Glutamatergic neuron (in vitro differentiated cells): ENCODE measurements at regions not wholly inside any gene's neighbourhood (a gene's known extent, or its start where the extent isn't known, plus 50 kb on each side); places are given as distances from the start of the nearest gene placed in this dataset.
"Not testable (repeated sequence)": the region's sequence is repeated elsewhere in the genome, so short reads cannot be mapped to it uniquely, and the experiment has no call there.

Experiments used
- DNase-seq: peaks from one replicate; pipeline ENCODE4 v3.0.0; 2022
- H3K27ac Mint-ChIP-seq: one replicate; pipeline ENCODE4 v1.8.0; 2020; ENCODE audit warnings: mild to moderate bottlenecking, mixed read lengths, inconsistent platforms; ENCODE audit not compliant: unreplicated experiment
- H3K27me3 Mint-ChIP-seq: one replicate; pipeline ENCODE4 v1.8.0; 2020; ENCODE audit warnings: mild to moderate bottlenecking, moderate library complexity, mixed read lengths, inconsistent platforms; ENCODE audit not compliant: unreplicated experiment
- H3K36me3 Mint-ChIP-seq: one replicate; pipeline ENCODE4 v1.8.0; 2020; ENCODE audit warnings: mild to moderate bottlenecking, mixed read lengths, inconsistent platforms; ENCODE audit not compliant: unreplicated experiment
- H3K4me1 Mint-ChIP-seq: one replicate; pipeline ENCODE4 v1.8.0; 2020; ENCODE audit warnings: mild to moderate bottlenecking, low read depth, mixed read lengths, inconsistent platforms; ENCODE audit not compliant: unreplicated experiment
- H3K4me3 Mint-ChIP-seq: one replicate; pipeline ENCODE4 v1.8.0; 2020; ENCODE audit warnings: mild to moderate bottlenecking, mixed read lengths, inconsistent platforms; ENCODE audit not compliant: unreplicated experiment
- H3K9me3 Mint-ChIP-seq: one replicate; pipeline ENCODE4 v1.8.0; 2020; ENCODE audit warnings: mild to moderate bottlenecking, moderate library complexity, mixed read lengths, inconsistent platforms; ENCODE audit not compliant: unreplicated experiment
- CTCF ChIP-seq: fragments of 200-600 bp; sonication (generic); IDR thresholded peaks from one replicate; pipeline ENCODE4 v1.5.0; 2021; ENCODE audit not compliant: partially characterized antibody, unreplicated experiment

DNA sequence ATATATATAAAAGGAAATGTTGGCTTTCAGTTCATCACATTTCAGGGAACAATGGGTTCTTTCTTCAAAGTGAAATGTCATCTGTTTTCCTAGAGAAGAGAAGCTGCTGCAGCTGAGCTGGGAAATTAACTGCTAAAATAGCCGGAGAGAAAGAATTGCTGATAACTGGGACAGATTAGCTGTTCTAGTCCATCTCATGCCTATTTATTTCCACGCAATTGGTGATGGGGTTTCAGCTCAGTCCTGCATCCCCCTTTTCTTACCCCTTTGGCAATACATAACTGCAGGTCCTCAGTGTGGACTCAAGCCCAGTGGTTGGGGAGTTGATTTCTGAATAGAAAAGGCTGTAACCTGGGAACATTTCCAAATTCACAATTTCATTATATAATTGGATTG, 436.9 kb upstream of the TMEM132C start:
- DNase-seq: no peak
- no peaks in the 10 kb centered on the region for H3K4me1 Mint-ChIP-seq
- no peak for TF ChIP-seq CTCF
- peaks cover 11% of the 10 kb centered on the region for H3K9me3 Mint-ChIP-seq
- peaks cover 5% of the 10 kb centered on the region for H3K36me3 Mint-ChIP-seq
- no peak overlapping the region for H3K27ac Mint-ChIP-seq
- no peaks in the 10 kb centered on the region for H3K27me3 Mint-ChIP-seq
- H3K4me3 Mint-ChIP-seq: no peak overlapping the region

GRCh38 chr12:127830730-127831129, 436.2 kb upstream of the TMEM132C start:
- Mint-ChIP-seq H3K4me1 (no peaks in the 10 kb centered on the region), H3K36me3 (no peaks in the 10 kb centered on the region), H3K27ac (no peak overlapping the region), H3K27me3 (no peaks in the 10 kb centered on the region), H3K9me3 (peaks cover 6% of the 10 kb centered on the region), H3K4me3 (no peak overlapping the region)
- no peak for TF ChIP-seq CTCF
- DNase-seq: no peak

GRCh38 chr12:127832172-127832571, 434.8 kb upstream of the TMEM132C start:
- Mint-ChIP-seq H3K27me3 (no peaks in the 10 kb centered on the region), H3K27ac (no peak overlapping the region), H3K4me3 (no peak overlapping the region), H3K36me3 (no peaks in the 10 kb centered on the region), H3K4me1 (no peaks in the 10 kb centered on the region), H3K9me3 (peaks cover 3% of the 10 kb centered on the region)
- DNase-seq: no peak
- no peak for TF ChIP-seq CTCF

GRCh38 chr12:127836802-127837201, 430.2 kb upstream of the TMEM132C start:
- not testable (repeated sequence) for H3K9me3 Mint-ChIP-seq, H3K27ac Mint-ChIP-seq, DNase-seq, H3K27me3 Mint-ChIP-seq, H3K36me3 Mint-ChIP-seq, H3K4me1 Mint-ChIP-seq, H3K4me3 Mint-ChIP-seq

GRCh38 chr12:127857661-127858060, 409.3 kb upstream of the TMEM132C start:
- Mint-ChIP-seq H3K4me1 (no peaks in the 10 kb centered on the region), H3K9me3 (no peaks in the 10 kb centered on the region), H3K36me3 (no peaks in the 10 kb centered on the region), H3K27me3 (peaks cover 6% of the 10 kb centered on the region), H3K4me3 (no peak overlapping the region), H3K27ac (no peak overlapping the region)
- TF ChIP-seq CTCF: no peak
- no peak for DNase-seq

- H3K4me3 Mint-ChIP-seq: no peak overlapping the region
- TF ChIP-seq CTCF: no peak
These were observed 406.4 kb upstream of the TMEM132C start for GRCh38 chr12:127860536-127860935.

More at GRCh38 chr12:127860536-127860935, 406.4 kb upstream of the TMEM132C start:
- Mint-ChIP-seq H3K4me1 (no peaks in the 10 kb centered on the region), H3K36me3 (no peaks in the 10 kb centered on the region), H3K27ac (no peak overlapping the region), H3K9me3 (peaks cover 2% of the 10 kb centered on the region), H3K27me3 (peaks cover 6% of the 10 kb centered on the region)
- no peak for DNase-seq
